HG03520 (cell line): ENCODE measurements at regions not wholly inside any gene's neighbourhood (a gene's known extent, or its start where the extent isn't known, plus 50 kb on each side); places are given as distances from the start of the nearest gene placed in this dataset.
"Not testable (repeated sequence)": the region's sequence is repeated elsewhere in the genome, so short reads cannot be mapped to it uniquely, and the experiment has no call there.

ENCODE experiments used
- ATAC-seq: cut with Tn5 transposase; IDR thresholded peaks from one replicate; pipeline ENCODE4 v1.9.1; 2021; ENCODE audit warnings: mild to moderate bottlenecking, moderate library complexity; ENCODE audit not compliant: unreplicated experiment

DNA sequence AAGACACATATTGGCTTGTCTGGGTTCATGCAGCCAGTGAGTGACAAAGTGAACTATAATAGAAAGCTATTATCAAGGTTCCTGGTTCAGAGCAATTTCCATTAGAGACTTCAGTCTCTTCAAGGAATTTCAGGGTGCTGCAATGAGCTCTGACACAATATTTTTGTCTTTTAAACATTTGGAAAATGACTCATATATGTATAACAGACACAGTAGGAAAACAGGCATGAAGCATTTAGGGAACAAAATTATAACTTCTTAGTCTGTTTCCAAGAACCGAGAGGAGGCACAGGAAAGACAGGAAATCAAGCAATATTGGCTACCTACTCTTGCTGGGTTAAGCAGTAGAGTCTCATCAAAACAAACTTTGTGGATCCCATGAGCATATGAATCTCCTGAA is 170.4 kb downstream of the PTPRC start:
- ATAC-seq = no peak

DNA sequence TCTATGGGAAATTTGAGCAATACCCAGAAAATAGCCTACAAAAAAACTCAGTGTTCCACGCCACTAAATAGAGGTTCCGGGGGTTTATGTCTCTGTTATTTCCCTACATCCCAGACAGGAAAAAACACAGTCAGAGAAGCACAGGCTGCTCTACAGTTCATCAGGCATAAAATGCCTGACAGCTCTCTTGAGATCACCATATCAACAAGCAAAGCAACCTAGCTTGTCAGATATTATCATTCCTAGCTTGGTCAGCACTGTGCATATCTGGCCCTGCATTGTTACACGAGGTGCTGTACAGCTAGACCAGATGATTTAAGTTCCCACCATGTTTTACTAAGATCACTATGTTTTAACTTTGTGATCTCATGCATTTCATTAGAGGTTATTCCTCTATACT is 172.6 kb downstream of the PTPRC start:
- ATAC-seq = no peak

DNA sequence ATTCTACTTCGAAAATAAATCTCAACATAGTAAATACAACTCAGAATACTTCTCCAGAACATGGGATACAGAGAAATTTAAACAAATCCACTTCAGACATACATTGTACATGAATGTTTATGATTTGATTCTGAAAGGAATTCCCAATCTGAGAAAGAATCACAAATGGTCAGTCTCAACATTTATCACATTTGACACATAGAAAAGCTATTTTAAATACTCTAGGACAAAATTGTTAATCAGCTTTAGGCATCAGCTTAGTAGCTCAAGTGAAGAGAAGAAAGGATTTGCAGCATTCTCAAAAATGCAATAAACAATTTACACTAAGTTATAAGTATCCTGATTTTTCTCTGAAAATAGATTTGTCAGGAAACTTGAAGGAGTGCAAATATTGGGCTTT is 184.8 kb downstream of the PTPRC start:
- no peak for ATAC-seq

DNA sequence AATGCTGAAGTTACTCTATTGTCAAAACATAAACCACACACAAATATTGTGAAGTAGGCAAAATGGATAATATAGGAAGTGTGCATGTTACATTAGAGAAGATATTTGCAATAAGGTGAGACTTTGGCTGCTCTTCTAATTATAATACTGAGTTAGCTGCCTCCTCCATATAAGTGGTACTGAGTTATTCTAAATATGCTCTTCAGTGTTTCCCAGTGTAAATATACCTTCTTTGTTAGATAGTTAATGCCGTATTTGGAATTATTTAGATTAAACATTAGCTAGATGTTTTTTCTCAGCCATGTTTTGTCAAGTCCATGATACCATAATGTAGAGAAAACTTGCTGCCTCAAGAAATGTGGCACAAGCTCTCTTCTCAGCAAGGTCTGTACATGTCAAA is 186.4 kb downstream of the PTPRC start:
- no peak for ATAC-seq

DNA sequence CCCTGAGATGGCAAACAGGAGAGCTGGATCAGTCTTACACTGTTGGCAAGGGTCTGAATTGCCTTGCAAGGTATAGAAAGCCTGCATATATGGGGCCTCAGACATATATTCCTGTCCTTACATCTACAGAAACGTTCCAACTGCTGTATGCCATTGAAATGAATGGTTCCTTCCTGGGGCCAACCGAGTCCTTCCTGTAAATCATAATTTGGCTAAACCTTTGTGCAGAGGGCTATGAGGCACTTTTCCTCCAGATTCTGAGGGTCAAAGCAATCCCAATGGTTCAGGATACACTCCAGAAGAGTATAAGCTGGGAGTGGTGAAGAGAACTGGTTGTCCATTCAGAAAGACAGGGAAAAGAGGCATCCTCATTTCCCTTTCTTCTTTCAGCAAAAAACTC is 190.5 kb downstream of the PTPRC start:
- ATAC-seq = no peak

DNA sequence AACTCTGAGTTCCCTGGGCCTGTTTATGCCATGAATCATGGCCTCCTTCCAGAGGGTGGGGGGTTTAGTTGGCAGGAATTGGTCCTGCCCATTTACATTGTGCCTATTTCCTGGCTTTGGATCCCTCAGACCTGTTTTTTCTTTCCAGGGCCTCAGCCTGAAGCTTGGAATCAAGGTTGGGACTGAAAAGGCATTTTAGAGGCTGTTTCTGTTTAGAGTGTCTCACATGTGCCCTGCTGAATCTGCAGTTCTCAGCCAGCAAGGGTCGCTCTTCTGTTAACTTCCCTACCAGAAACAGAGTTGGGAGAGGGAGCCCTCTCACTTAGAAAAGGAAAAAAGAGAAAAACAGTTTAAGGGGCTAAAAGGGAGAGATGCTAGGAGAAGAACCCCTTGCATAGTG is 191.1 kb downstream of the PTPRC start:
- ATAC-seq = no peak

DNA sequence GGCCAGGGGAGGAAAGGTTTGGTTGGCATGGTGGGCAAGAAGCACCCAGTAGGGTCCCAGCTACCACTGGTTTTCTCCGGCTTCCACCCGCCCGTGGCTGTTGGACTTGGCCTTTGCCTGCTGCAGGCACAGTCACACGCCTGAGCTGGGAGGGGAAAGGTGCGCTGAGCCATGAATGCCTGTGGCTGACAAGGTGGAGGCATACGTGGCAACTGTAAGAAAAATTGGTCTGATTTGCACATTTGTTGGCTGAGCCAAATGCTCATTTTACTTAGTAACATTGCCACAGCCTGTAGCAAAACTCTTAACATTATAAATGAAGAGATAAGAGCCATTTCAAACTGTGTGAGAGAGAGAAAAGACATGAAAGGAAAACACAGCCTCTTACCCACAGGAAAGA is 191.6 kb downstream of the PTPRC start:
- no peak for ATAC-seq

DNA sequence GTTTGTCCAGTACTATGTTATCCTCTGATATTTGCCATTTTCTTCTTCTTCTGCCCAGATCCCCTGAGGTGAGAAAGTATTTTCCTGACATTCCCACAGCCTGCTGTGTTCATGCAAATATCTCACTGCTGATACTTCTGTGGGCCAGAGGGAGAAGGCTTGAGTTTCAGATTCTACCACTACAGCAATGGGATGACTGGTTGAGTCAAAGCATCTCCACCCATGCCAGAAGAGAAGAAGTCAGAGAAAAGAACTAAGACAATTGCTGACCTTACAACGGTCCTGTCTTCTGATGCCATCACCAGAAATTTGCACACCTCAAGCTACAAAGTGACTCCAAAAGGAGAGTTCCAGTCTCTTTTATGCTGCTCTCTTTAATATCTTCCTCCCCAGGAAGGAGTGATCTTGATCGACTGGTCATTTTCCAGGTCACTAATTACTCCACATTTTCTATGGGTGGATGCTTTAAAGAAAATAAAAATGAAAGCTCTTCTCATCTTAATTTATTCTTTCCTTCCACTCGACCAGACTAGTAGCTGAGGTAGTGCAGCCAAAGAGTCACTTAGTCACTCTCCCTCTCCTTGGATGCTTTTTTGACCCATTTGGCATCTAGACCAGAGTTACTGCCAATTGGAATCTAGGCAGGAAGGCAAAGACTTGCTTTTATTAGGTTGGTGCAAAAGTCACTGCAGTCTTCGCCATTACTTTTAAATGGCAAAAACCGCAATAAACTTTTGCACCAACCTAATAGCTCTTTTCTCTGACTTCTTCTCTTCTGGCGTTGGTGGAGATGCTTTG is 195.1 kb downstream of the PTPRC start:
- ATAC-seq = no peak

DNA sequence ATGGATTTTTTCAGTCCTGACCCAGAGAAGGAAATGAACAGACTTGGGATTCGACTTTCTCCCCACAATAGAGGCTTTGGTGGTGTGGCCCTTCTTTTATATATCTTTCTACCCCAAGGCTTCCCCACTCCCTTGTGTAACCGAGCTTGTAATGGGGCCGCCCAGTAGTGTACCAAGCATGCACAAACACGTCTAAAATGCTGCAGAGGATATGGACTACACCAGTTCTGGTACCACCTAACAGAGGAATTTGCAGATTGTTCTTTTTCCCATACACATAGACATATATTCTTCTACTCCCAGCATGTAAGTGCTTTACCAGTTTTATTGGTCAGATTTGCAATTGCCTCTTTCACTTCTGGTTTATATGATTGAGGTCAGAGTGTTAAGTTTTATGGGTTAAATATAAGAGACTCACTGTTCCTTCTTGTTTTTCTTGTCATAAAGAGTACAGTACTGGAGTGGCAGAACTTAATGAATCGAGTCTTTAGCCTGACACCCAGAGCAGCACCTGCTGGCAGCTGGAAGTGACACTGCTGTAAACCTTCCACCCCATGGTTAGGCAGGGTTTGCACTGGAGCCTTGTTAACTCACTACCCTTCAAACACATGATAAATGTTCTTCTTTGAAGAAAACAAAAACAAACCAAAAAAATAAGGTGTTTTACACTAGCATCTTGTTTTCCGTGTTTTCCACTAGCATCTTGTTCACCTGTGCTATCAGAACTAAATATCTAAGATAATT is 198.6 kb downstream of the PTPRC start:
- ATAC-seq = no peak

DNA sequence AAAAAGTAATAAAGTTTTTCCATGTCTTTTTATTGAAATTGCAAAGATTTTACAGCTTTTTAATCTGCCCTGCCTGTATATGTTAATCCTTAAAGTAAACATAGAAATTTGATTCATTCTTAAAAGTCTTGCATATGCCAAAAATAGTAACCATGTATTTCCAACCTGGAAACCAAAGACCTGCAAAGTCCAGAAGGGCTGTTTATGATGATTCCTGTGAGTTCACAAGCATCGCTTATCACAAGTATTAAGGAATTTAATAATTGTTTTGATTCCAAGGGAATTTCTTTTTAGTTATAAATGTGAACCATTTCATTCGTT is 199.1 kb downstream of the PTPRC start:
- no peak for ATAC-seq

DNA sequence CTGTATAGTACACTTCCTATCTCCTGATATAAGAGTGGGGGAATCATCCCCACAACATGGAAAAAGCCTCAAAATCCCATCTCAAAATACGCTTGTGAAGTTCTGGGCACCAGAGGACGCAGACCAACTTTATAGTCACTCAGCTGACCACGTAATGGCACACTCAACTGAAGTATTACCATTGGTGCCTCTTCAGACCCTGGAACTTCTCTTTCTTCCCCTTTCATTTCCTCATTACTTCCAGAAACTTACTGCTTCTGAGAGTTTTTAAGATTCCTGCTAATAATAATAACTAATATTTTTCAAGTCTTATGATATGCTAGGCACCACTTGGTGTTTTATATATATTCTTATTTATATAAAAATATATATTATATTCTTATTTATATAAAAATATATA is 202.6 kb downstream of the PTPRC start:
- ATAC-seq = no peak

DNA sequence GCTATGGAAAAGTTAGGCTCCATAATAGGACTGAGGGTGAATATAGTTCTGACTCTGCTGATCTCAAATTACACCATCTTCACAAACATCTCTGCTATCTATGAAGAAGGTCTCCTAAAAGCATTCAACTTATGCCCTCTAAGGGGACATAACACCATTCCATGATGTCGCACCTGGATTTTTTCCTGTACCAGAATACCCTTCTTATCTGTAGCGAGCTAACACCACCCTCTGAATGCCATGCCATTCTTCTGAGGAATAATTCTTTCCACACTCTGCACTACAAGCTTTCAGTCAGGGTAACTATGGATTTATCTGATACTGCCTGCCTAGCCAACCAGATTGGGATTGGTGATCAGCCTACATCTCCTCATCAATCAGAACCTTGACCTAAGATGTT is 203.8 kb downstream of the PTPRC start:
- no peak for ATAC-seq

DNA sequence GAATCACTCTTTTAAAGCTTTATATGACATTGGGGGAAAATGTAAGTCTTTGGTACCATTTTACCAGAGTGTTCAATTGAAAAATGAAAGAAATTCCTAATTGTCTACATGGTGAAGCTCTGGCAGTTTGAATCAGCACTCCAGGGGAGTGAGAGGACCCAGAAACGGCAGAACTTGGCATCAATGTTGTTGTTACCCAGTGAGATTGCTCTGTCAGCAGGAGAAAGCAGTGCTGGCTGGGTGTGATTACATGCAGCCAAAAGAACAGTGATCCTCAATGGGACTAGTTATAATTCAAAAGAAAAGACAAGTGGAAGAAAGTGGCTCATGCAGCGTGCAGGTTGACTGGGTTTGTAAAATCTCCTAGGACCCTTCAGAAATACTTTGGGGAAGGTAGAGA is 206.4 kb downstream of the PTPRC start:
- ATAC-seq = no peak

DNA sequence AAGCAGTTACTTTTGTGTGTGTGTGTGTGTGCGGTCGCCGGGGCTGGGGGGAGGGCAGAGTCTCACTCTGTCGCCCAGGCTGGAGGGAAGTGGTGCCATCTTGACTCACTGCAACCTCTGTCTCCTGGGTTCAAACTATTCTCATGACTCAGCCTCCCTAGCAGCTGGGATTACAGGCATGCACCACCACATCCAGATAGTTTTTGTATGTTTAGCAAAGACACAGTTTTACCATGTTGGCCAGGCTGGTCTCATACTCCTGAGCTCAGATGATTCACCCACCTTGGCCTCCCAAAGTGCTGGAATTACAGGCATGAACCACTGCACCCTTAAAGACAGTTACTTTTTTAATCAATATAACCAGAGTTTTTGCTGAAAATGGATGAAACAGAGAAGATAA is 207.0 kb downstream of the PTPRC start:
- no peak for ATAC-seq

DNA sequence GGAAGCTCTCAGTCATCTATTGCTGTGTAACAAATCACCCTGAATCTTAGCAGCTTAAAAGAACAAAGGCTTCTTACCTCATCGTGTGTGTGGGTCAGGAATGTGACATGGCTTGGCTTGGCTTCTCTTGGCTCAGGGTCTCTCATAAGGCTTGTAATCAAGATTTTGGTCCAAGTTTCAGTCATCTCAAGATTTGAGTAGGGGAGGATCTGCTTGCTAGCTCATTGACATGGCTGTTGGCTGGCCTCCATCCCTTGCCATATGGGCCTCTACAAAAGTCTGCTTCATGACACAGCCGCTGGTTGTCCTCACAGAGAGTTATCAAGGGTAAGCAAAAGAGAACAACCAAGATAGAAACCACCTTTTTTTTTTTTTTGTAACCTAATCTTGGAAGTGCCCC is 207.7 kb downstream of the PTPRC start:
- no peak for ATAC-seq

DNA sequence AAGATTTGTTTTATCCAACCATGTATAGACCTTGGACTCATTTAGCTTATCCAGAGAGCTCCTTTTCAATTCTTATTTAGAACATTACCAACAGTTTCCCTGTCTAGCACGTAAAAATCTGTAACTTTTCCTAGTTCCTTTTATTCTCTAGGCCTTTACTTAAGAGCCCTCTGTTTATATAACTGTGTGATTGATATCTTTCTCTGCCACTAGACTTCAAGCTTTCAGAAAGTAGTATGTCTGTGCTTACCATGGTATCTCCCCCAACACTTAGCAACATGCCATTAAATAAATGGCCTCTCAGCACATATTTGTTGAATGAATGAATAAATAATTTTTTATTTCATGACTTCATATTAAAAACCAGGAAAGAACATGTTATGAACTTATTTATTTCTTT is 209.4 kb downstream of the PTPRC start:
- ATAC-seq = no peak

DNA sequence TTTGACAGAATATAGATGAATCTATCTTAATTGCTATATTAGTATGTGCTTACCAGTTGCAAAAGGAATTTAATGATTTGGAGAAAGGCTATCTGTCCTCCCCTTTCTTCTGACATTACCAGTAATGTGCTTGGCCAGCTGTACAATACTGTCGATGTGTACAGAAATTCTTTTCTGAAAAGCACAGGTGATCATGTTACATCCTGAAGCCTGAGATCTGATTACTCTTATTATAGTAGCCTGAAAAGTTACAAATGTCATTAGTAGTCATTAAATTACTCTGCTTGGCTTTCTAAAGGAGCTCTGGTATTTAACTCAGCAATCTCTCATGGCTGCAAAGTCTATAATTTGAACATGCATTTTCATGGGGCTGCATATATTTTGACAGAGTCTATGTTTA is 209.8 kb downstream of the PTPRC start:
- ATAC-seq = no peak

DNA sequence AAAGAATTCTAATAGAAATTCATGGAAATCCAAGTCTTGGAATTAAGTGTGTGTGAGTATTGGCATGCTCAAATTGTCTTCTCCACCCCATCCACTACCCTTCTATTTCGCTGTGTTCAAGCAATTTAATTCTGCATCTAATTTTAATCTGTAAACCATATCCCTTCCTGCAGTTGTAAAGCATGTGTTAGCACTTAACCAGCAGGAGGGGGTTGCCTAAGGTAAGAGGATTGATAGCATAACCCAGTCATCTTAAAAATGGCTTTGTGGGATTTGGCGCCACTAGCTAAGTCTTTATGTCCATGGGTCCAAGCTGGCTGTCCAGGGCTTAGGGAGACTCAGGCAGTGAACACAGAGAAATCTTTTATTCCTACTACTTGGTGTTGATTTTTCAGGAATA is 210.3 kb downstream of the PTPRC start:
- no peak for ATAC-seq

DNA sequence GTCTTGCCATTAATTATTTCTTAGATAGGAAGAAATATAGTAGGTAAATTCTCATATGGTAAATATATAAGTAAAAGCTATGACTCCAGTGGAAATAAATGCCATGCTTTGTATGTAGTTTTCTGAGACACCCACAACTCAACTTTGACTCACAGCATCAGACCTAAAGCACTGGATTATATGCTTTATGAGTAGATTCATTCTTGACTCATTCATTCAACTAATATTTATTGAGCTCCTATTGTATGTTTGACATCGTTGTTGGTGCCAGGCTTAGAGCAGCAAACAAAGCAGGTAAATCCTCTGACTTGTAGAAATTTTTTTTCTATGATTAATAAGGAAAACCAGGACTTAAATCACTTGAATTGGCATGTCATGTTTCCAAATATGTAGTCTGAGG is 211.4 kb downstream of the PTPRC start:
- ATAC-seq = no peak

DNA sequence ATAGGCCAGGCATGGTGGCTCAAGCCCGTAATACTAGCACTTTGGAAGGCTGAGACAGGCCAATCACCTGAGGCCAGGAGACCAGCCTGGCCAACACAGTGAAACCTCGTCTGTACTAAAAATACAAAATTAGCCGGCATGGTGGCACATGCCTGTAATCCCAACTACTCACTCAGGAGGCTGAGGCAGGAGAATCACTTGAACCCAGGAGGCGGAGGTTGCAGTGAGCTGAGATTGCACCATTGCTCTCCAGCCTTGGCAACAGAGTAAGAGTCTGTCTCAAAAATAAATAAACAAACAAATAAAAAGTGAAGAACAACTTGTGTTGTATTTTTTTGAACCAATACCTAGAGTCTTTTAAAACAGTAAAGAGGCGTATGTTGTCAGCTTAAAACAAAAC is 212.1 kb downstream of the PTPRC start:
- ATAC-seq = not testable (repeated sequence)

DNA sequence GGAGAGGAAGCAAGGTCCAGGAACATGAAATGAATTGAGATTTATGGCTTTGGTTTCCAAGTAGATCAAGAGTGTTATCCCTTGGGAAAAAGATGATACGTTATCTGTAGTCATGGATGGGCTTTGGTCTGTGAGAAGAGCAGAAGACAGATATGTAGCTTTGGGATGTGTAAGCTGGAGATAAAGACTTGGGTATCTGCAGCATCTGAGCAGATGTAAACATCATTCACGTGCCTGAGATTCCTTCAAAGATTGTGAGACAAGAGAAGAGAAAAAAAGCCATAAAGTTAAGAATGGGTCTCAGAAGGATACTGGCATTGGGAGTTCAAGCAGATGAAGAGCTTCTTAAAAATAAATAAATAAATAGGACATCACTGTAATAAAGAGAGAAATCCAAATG is 217.8 kb downstream of the PTPRC start:
- no peak for ATAC-seq

DNA sequence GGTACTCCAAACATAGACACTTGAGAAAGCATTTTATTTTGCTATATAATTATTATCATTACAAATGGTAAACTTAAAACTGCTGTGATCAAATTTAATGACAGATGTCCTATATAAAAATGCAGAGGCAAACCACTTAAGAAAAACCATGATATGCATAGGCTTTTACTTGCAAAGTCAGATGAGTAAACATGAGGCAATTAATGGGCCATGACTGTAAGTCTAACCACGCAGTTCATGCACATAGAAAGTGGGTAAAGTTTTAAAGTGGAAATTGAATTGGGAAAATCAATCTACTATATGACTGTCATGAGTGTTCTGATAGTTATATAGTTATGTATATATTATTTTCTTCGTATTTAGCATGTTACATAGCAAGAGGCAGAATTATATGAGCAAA is 219.2 kb downstream of the PTPRC start:
- no peak for ATAC-seq

DNA sequence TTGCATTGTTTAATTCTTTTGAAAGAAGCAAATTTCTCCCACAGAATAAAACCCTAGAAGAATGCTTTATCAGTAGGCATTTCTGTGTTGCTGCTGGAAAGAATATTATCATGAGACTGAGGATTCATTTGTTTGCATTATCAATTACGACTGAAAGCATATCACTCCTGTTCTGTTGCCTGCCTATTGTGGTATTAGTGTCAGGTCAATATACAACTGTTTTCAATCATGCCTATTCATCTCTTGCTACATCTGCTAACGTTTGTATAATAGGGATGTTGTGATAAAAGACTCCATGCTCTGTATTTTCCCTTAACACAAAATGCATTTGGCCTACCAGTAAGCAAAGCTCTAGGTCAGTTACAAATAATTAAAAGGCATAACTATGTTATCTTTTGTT is 221.5 kb downstream of the PTPRC start:
- no peak for ATAC-seq
